PFSK-1 (cell line): ENCODE measurements at regions not wholly inside any gene's neighbourhood (a gene's known extent, or its start where the extent isn't known, plus 50 kb on each side); places are given as distances from the start of the nearest gene placed in this dataset.

Source experiments
- POLR2AphosphoS5 ChIP-seq: IDR thresholded peaks from 2 replicates; pipeline ENCODE4 v1.6.1; 2012; ENCODE audit warnings: low read depth, mild to moderate bottlenecking, control low read depth, low read length, moderate library complexity
- REST ChIP-seq, 2 experiments: IDR thresholded peaks; 2 replicates each; pipeline versions ENCODE4 v1.6.1 to v1.8.0; 2011 to 2012; ENCODE audit warnings: low read depth in 2 of 2, low read length in 2 of 2, control low read depth in 1 of 2, inconsistent platforms in 1 of 2, mild to moderate bottlenecking in 1 of 2, moderate library complexity in 1 of 2; ENCODE audit not compliant: insufficient read depth in 1 of 2
- SIN3A ChIP-seq: IDR thresholded peaks from 2 replicates; pipeline ENCODE4 v1.6.1; 2012; ENCODE audit warnings: mild to moderate bottlenecking, low read length, moderate library complexity, borderline replicate concordance; ENCODE audit not compliant: insufficient read depth

GRCh38 chr3:6504347-6504746 is 356.6 kb upstream of the GRM7 start:
- TF ChIP-seq POLR2AphosphoS5 (no peak), SIN3A (no peak), REST (IDR thresholded peaks at IDR 0.05; ENCODE audit: insufficient read depth in 1 of 2, low read depth in 2 of 2, low read length in 2 of 2) (no peak)
